HG03045 (cell line): ENCODE measurements at regions not wholly inside any gene's neighbourhood (a gene's known extent, or its start where the extent isn't known, plus 50 kb on each side); places are given as distances from the start of the nearest gene placed in this dataset.

Experiments used
- ATAC-seq: cut with Tn5 transposase; IDR thresholded peaks from one replicate; pipeline ENCODE4 v1.9.1; 2021; ENCODE audit warnings: mild to moderate bottlenecking, moderate library complexity; ENCODE audit not compliant: unreplicated experiment

- no peak for ATAC-seq
Measured at GRCh38 chr10:128312250-128312649, 186.0 kb upstream of the MKI67 start.

- no peak for ATAC-seq
Measured at GRCh38 chr10:128314686-128315085, 188.5 kb upstream of the MKI67 start.

- no peak for ATAC-seq
Measured at GRCh38 chr10:128316121-128316726, 190.0 kb upstream of the MKI67 start.

- no peak for ATAC-seq
Measured at GRCh38 chr10:128316925-128317324, 190.7 kb upstream of the MKI67 start.

- no peak for ATAC-seq
Measured at GRCh38 chr10:128318366-128318765, 192.1 kb upstream of the MKI67 start.

- ATAC-seq, result no peak
Measured at GRCh38 chr10:128318913-128319312, 192.7 kb upstream of the MKI67 start.

GRCh38 chr10:128322106-128322505, 195.9 kb upstream of the MKI67 start:
- ATAC-seq, result no peak

- ATAC-seq, result no peak
Measured at GRCh38 chr10:128322950-128323349, 196.7 kb upstream of the MKI67 start.

GRCh38 chr10:128324058-128324827, 198.0 kb upstream of the MKI67 start:
- ATAC-seq, result no peak

- ATAC-seq, result no peak
Measured at GRCh38 chr10:128325788-128326187, 199.6 kb upstream of the MKI67 start.

- no peak for ATAC-seq
Measured at GRCh38 chr10:128326251-128326650, 200.0 kb upstream of the MKI67 start.

GRCh38 chr10:128326851-128327250, 200.6 kb upstream of the MKI67 start:
- ATAC-seq, result no peak

- ATAC-seq, result no peak
Measured at GRCh38 chr10:128336401-128336800, 210.2 kb upstream of the MKI67 start.

- ATAC-seq, result no peak
Measured at GRCh38 chr10:128337860-128338378, 211.7 kb upstream of the MKI67 start.

GRCh38 chr10:128338951-128339350, 212.7 kb upstream of the MKI67 start:
- no peak for ATAC-seq

GRCh38 chr10:128339753-128340152, 213.5 kb upstream of the MKI67 start:
- ATAC-seq, result no peak

- ATAC-seq, result no peak
Measured at GRCh38 chr10:128345353-128345752, 219.1 kb upstream of the MKI67 start.

- no peak for ATAC-seq
Measured at GRCh38 chr10:128360783-128361182, 234.6 kb upstream of the MKI67 start.

- no peak for ATAC-seq
Measured at GRCh38 chr10:128361487-128361886, 235.3 kb upstream of the MKI67 start.

- no peak for ATAC-seq
Measured at GRCh38 chr10:128362514-128362913, 236.3 kb upstream of the MKI67 start.

GRCh38 chr10:128364631-128365030, 238.4 kb upstream of the MKI67 start:
- ATAC-seq, result no peak

GRCh38 chr10:128365156-128365725, 239.0 kb upstream of the MKI67 start:
- ATAC-seq, result no peak
